Ovary (tissue), 3 donors: ENCODE measurements at regions not wholly inside any gene's neighbourhood (a gene's known extent, or its start where the extent isn't known, plus 50 kb on each side); places are given as distances from the start of the nearest gene placed in this dataset.

ENCODE experiments used
- POLR2A ChIP-seq: fragments of 450-650 bp; IDR thresholded peaks from one replicate; pipeline ENCODE4 v1.6.1; 2017; ENCODE audit warnings: antibody characterized with exemption, mild to moderate bottlenecking, moderate library complexity
- TF ChIP-seq, protein P1 (sequence below), 3 donors: fragments of 450-650 bp in 2 of 3; fragments of 200-600 bp in 1 of 3; IDR thresholded peaks; one replicate each; pipeline versions ENCODE4 v1.5.1 to v1.8.0; 2016 to 2022; ENCODE audit warnings: antibody characterized with exemption in 3 of 3, mild to moderate bottlenecking in 1 of 3
- donor health status: DM: no; HTN: no; CAD: no.

DNA sequence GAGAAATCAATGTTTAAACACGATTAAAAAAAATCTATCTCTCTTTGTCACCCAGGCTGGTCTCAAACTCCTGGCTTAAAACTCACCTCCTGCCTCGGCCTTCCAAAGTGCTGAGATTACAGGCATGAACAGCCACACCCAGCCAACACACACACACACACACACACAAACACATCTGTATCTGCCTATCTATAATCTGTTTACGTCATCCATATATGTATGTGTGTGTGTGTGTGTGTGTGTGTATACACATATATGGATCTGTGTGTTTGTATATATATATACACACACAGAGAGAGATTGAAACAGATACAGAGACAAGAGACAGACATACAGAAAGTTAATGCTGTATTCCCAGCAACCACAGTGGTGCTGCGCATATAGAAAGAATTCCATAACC, 497.1 kb downstream of the DSC3 start:
- no peak for TF ChIP-seq POLR2A
- TF ChIP-seq, protein P1, sequence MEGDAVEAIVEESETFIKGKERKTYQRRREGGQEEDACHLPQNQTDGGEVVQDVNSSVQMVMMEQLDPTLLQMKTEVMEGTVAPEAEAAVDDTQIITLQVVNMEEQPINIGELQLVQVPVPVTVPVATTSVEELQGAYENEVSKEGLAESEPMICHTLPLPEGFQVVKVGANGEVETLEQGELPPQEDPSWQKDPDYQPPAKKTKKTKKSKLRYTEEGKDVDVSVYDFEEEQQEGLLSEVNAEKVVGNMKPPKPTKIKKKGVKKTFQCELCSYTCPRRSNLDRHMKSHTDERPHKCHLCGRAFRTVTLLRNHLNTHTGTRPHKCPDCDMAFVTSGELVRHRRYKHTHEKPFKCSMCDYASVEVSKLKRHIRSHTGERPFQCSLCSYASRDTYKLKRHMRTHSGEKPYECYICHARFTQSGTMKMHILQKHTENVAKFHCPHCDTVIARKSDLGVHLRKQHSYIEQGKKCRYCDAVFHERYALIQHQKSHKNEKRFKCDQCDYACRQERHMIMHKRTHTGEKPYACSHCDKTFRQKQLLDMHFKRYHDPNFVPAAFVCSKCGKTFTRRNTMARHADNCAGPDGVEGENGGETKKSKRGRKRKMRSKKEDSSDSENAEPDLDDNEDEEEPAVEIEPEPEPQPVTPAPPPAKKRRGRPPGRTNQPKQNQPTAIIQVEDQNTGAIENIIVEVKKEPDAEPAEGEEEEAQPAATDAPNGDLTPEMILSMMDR (IDR thresholded peaks at IDR 0.05), result no peak
